Hematopoietic multipotent progenitor cell treated with erythropoietin and hydrocortisone succinate and interleukin-3 and kit ligand, for 4 days (in vitro differentiated cells): ENCODE measurements at regions not wholly inside any gene's neighbourhood (a gene's known extent, or its start where the extent isn't known, plus 50 kb on each side); places are given as distances from the start of the nearest gene placed in this dataset.
"Not testable (repeated sequence)": the region's sequence is repeated elsewhere in the genome, so short reads cannot be mapped to it uniquely, and the experiment has no call there.

Experiments
- DNase-seq: peaks from one replicate; pipeline ENCODE4 v3.0.0-alpha.2; 2015

DNA sequence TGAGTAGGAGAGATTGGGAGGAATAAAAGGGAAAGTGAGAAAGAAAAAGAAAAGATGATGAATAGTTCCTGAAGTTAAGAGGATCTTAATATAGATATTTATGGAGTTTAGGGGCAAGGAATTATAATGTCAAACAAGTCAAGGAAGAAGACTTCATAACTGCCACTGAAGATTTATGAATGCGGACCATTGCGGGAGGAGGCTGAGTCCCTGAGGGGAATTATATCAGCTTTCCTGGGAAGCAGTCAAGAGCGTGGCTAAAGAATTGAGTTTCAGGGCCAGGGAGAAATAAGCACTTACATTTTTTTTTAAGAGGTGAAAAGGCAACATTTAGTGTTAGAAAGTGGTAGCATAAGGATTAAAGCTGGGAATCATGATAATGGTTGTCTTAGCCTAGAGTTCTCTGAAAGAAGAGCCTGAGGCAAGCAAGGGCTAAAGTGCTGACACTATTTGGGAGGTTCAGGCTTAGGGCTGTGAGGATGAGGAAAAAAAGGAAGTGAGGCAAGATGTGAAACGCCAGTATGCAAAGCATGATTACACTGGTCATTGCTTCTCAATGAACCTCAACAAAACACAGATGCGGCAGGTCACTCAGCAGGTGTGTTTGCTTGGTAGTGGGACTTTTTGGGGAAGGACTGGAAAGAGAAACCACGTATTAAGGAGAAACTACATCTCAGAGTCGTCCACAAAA is 217.1 kb downstream of the SLC4A3 start:
- no peak for DNase-seq

DNA sequence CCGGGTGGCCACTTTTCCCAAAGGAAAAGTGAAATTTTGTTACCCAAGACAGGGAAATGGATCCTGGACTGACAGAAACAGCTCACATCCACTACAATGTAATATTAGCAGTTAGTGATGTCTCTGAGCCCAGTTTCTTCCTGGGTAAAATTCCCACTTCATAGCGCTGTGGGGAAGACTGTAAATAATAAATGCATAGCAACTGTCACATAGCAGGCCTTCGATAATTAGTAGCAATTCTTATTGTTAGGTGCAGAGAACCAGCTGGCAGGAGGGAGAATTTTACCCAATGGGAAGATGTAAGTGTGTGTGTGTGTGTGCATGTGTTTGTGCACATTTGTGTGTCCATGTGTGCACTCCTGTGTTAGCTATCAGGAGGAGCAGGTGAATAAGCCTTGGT is 221.5 kb downstream of the SLC4A3 start:
- DNase-seq = no peak

DNA sequence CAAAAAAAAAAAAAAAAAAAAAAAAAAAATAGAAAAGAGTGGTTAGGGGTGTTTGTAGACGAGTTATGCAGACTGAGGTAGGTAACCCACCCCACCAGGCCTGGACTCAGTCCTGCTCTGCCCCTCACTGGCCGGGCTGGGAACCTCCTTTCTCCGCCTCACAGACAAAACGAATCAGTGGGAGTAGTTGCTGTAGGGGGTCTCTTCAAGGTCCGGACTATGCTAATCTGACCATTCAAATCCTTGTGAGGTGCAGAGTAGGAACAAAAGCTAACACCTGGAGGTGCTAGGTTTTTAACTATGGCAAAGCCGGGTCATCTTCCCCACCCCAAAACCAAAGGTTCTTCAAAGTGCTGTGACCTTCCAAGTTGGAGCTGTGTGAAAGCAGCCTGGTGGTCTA is 223.7 kb downstream of the SLC4A3 start:
- DNase-seq = no peak

DNA sequence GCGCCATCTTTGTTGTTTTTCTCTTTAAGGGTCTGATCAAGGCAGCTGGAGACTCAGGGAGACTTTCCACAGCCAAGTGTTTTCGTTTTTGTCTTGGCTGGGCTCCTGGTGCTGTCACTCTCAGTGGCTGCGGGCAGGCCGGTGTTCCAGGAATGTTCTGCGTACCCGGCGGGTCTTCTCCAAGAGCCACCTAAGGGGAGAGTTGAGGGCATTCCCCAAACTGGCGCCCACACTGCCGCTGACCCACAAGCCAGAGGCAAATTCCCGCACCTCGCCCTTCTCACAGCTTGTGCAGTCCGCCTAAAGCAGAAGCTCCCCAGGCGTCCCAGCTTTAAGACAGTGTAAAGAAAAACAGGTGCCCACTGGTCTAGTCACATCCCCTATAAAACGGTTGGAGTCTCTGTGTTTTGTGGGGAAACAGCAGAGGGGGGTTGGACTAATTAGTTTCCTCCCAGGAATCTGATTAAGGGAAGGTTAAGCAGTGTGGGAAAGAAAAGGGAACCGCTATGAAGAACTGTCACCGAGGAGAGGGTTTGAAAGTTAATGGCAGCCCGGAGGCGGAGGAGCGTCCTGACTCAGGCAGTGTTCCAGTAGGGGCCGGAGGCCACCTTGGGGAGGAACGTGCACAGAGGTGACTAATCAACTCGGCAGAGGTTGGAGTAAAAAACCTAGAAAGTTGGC is 224.5 kb downstream of the SLC4A3 start:
- no peak for DNase-seq

DNA sequence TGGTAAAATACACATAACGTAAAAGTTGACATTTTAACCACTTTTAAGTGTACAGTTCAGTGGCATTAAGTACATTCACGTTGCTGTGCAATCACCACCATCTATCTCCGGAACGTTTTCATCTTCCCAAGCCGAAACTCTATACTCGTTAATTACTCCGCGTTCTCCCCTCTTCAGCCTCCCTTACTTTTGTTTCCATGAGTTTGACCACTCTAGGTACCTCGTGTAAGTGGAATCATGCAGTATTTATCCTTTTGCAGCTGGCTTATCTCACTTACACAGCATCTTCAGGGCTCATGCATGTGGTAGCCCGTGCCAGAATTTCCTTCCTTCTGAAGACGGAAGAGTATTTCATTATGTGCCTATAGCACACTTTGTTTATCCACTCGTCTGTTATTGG is 225.2 kb downstream of the SLC4A3 start:
- no peak for DNase-seq

DNA sequence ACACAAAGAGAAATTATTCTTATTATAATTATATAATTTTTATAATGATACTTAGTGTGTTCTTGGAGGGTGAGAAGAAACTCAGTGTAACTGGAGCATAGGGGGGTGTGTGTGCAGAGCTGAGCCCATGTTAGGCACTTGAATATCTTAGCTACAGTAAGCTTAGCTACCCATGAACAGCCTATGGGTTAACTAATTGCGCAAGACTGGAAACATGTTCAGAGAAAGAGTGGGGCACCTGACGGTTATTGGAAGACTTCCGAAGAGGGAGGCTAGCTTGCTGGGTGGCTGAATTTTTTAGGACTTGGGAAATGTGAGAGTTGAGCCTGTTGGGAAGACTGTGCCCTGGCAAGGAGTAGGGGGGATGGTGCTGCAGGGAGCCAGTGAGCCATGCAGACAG is 229.2 kb downstream of the SLC4A3 start:
- DNase-seq = no peak

DNA sequence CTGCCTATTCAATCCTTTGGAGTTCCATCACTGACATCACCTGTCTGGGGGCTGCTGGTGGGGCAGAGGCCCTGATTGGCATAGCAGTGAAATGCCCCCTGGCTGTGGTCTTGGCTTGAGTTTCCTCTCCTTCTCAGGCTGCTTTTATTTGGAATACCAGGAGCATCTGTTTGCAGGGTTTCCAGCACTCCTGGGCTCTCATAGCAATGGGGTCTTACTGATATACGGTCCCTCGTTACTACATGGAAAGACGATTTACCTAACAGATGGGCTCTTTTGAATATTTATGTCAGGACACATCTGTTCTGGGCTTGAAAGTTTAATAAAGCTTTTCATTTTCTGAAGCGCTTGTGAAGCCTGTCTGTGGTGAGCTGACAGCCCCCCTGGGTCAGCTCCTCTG is 230.3 kb downstream of the SLC4A3 start:
- no peak for DNase-seq

DNA sequence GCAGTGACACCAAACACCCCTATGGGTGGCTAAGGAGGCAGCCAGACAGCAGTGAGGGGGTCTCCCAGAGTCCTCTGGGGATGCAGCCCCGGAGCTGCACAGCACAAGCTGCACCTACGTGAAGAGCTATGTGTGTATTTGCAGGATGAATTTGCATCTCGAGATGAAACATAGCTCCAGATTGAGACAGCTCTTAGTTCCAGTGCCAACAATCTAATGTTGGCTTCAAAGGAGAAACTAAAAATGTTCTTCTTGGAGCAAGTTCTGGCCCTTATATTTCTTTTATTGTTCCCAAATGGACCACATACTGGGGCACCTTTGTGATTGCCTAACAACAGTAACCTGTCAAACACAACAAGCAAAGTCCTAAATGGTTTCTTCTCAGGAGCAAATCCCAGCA is 233.9 kb downstream of the SLC4A3 start:
- no peak for DNase-seq

DNA sequence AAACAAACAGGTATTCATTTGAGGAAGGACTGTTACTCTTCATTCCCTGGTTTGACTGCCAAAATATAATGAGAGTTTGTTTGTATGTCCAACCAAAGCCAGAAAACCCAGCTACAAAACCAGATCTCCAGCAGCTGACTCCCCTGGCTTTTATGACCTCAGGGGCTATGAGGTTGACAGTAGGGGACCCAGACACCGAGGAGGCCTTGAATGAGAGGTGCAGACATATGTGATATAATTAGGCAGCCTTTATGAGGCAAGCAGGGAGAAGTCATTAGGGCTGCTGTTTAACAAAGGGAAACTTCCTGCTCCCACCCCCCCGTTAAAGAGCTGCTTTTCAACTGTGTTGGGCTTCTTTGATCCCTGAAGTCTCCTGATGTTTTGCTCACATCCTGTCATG is 236.7 kb downstream of the SLC4A3 start:
- no peak for DNase-seq

DNA sequence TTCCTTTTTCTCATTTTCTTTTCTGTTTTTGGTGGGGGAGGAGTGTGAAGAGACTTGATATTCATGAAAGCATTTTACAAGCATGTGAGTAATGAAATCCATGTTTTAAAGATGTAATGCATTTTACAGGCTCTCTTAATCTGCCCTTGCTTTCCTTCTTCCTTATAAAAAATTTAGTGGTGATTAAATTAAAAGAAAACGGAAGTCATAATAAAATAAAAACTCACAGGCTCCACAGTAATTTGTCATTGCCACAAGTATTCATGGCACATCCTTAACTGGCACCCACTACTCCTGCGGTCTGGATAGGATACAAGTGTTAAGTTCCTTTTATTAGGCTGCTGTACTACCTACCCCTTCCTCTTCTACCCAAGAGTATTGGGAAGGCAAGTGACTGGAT is 241.2 kb downstream of the SLC4A3 start:
- no peak for DNase-seq

DNA sequence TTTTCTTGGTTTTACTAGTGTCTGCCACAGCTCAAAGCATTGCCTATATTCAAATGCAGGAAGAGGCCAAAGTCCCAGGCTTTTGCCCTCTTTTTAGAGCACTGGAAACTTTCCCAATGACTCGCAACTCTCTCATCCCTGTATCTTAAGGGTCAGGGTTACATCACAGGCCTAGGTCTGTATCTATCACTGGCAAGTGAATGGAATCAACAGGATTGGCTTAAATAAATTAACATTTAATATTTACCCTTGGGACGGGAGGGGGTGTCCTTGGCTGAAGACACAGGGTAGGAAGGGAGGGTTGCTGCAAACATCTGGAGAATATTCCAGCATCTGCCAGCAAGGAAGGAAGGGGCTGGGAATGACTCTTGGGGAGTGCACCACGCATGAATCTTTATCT is 242.6 kb downstream of the SLC4A3 start:
- no peak for DNase-seq

DNA sequence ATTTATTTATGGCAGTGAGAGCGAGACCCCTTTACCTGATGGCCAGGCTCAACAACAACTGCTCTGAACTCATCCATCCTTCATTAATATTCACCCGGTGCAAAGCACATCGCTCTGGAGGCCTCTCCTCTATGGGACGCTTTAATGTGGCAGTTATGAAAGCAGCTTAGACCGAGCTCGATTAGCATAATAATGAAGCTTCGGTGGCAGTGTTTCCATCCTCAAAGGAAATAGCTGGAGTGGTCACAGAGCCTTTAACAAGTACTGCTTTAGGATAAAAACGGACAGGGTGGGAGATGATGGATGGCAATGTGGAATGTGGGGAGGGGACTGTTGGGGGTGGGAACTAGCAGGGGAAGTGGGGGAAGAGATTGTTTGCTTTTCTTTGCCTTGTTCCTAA is 243.9 kb downstream of the SLC4A3 start:
- no peak for DNase-seq

DNA sequence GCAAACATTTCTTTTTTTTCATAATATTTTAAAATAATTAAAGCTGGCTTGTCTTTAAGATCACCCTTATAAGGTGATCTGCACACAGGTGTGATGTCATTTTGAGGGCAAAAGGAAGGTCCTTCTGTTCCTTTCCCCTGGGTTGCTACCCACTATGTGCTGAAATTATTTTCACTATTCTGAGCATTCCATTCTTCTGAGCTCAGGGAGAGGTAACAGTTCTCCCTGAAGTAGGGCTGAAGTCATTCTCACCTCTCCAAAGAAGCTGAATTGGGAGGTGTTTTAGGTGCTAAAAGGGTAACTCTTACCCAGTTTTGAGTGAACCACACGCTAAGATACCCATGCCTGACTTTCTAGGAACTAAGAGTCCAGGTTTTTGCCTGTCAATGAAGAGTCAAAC is 247.6 kb downstream of the SLC4A3 start:
- DNase-seq = no peak

DNA sequence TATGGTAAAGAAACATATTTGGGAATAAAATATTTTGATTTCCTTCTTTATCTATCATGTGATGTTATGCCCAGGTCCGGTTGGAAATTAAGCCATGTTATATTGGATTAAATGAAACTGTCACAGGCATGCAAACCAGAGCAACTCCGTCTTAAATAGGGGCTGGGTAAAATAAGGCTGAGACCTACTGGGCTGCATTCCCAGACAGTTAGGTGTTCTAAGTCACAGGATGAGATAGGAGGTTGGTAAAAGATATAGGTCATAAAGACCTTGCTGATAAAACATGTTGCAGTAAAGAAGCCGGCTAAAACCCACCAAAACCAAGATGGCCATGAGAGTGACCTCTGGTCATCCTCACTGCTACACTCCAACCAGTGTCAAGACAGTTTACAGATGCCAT is 248.6 kb downstream of the SLC4A3 start:
- DNase-seq = not testable (repeated sequence)

DNA sequence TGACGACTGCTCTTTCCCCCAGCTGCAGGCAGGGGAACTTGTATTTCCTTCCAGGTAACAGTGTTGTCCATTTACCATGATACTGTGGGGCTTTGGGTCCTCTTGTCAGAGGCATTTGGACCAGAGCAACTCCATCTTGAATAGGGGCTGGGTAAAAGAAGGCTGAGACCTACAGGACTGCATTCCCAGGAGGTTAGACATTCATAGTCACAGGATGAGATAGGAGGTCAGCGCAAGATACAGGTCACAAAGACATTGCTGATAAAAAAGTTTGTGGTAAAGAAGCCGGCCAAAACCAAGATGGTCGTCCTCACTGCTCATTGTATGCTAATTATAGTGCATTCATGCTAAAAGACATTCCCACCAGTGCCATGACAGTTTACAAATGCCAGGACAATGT is 249.5 kb downstream of the SLC4A3 start:
- no peak for DNase-seq

DNA sequence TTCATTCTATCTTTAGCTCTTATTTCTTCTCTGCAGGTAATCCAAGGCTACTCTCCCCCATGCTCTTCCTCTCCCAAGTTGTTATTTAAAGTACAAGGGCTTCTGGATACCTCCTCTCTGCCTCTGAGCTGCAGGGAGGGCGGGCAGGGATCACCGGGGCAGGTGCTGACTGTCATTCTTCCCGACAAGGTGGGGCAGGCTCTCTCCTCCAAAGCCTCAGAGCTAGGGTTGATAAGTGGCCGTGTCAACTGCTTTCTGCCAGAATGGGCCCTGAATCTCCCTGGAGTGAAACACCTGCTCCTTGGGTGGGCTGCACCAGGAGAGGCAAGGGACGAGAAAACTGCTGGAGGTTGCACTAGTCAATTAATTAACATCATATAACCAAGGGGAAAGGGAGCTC is 250.3 kb downstream of the SLC4A3 start:
- DNase-seq = no peak

DNA sequence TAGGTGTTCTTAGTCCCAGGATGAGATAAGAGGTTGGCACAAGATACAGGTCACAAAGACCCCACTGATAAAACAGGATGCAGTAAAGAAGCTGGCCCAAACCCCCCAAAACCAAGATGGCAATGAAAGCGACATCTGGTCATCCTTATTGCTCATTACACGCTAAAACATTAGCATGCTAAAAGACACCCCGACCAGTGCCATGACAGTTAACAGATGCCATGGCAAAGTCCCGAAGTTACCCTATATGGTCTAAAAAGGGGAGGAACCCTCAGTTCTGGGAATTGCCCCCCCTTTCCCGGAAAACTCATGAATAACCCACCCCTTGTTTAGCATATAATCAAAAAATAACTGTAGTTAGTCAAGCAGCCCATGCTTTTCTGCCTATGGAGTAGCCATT is 251.1 kb downstream of the SLC4A3 start:
- DNase-seq = no peak

DNA sequence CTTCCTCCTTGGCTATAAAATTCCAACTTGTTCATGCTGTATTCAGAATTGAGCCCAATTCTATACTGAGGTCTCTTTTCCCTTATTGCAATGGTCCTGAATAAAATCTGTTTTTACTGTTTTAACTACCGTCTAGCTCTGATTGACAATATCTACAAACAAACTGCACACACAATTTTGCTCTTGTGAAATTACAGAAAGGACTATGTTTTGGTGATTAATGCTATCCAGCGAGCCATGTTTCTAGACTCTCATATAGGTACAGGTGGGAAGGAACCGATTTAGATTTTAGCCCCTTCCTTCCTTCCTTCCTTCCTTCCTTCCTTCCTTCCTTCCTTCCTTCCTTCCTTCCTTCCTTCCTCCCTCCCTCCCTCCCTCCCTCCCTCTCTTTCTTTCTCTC is 254.4 kb downstream of the SLC4A3 start:
- no peak for DNase-seq

DNA sequence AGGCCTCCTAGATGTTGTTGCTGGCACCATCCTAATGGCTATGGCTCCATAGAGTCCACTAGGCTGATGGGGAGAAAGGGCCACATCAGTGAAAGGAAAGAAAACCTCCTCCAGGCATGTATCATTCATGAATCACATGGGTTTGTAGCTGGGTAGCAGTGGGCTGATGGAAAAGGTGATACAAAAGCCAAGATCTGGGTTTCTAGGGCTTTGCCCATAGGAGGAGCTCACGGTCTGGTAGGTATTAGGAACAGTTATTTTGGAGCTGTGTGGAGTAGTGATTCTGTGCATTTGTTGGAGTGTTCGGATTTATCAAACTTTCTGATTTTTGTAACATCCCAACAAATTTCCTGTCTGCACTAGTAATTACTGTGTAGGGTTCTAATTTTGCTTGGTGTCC is 259.2 kb downstream of the SLC4A3 start:
- DNase-seq = no peak

DNA sequence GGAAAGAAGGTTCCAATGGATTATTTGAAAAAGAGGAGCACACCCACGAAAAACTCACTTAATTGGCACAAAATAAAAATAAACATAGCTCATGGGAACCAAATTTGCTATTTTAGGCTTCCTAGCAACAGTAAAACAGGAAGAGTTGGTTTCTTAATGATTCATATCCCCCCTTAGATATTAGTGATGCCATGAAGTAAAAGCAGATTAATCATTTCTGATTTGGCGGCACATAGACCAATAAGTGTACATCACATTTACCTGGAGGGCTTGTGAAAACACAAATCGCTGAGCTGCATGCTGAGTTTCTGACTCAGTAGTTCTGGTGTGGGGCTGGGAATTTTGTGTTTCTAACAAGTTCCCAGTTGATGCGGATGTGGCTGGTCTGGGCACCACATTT is 260.4 kb downstream of the SLC4A3 start:
- DNase-seq = no peak

DNA sequence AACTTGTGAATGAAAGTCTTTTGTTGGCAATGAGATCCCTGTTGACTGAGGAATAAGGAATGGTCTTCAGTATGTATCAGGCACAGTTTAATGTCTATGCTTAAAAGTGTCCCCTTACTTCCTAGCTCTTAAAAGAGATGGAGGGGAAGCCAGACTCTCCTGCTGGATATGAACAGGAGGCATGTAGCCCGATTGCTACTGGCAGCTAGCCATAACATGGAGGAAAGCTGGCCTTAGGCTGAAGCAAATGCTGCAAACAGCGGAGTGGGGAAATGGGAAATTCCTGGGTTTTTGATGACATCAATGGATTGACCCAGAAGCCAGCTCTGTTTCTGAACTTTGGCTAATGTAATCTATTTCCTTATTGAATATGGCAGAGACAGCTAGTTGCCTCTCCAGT is 266.1 kb downstream of the SLC4A3 start:
- DNase-seq = no peak

DNA sequence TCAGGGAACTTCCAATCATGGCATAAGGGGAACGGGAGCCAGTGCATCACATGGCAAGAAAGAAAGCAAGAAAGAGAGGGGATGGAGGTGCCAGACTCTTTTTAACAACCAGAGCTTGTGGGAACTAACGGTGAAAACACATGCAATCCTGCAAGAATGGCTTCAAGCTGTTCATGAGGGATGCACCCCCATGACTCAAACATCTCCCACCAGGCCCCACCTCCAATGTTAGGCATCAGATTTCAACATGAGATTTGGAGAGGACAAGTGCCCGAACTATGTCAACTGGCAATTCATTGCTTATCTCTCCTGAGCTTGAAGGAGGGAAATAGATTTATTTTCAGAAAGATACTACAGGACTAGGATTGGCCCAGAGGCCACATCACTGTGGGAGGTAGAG is 270.0 kb downstream of the SLC4A3 start:
- DNase-seq = no peak

DNA sequence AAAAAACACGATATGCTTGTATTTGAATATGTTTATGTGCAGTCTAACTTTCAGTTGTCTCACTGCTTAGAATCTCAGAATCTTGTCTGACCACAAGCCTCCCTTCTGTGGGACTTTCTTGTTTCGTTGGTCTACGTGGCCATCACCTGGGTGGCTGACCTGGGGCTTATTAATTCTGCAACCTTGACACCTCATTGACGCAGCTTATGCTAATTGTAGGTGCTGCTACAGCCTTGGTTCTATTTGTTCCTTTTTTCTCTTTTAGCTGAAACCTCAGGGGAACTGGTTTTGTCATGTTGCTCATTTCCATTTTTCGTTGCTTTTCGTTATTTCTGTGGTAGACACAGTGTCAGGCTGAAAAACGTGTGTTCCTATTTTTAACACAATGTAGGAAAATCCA is 273.7 kb downstream of the SLC4A3 start:
- no peak for DNase-seq

DNA sequence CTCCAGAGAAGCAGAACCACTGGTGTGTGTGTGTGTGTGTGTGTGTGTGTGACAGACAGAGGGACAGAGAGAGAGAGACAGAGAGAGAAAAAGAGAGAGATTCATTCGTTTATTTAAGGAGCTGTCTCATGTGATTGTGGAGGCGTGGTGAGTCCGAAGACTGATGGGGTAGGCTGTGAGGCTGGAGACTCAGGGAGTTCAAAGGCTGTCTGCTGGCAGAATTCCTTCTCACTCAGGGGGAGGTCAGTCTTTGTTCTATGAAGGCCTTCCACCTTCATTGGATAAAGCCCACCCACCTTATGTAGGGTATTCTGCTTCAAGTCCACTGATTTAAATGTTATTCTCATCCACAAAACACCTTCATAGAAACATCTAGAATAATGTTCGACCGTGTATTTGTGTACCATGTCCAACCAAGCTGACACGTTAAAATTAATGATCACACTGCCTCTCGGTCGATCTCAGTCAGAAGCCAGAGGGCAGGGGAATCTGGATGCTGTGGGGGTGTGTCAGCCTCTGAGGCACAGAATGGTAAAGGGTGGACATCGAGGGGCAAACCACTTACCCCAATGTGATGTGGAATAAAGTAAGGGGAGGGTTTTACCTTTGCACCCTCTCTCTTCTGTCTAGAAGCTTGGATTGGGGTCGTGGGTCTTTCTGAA is 275.6 kb downstream of the SLC4A3 start:
- no peak for DNase-seq

DNA sequence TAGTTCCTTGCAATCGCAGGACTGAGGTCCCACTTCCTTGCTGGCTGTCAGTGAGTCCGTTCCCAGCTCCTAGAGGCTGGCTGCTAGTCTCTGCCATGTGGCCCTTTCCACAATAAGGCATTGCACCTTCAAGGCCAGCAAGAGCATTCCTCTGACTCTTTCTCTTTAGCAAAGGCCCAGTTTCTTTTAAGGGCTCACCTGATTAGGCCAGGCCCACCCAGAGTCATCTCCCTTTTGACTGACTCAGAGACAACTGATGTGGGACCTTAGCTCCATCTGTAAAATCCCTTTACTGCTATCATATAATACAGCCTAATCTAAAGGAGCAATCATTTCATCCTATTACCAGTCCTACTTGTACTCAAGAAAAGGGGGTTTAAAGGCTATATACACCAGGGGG is 278.2 kb downstream of the SLC4A3 start:
- DNase-seq = no peak
